Activated CD8-positive, alpha-beta memory T cell treated with anti-CD3 and anti-CD28 coated beads, Interleukin-2, amount 10 ng/mL, durations not matched to agents 7 days and 5 days (primary cell): ENCODE measurements at regions not wholly inside any gene's neighbourhood (a gene's known extent, or its start where the extent isn't known, plus 50 kb on each side); places are given as distances from the start of the nearest gene placed in this dataset.

Experiments used
- ATAC-seq: fragments of 150-1000 bp; cut with Tn5 transposase; one replicate; pipeline ENCODE4 v1.10.0; 2021; ENCODE audit warnings: moderate library complexity
- CTCF ChIA-PET: fragments of 350-600 bp; sonication (Branson Sonifier 250); formaldehyde crosslinking; loops from one replicate; lab custom pipeline; 2021; ENCODE audit warnings: antibody characterized with exemption; lab: Charles Lee
- DNase-seq: peaks from one replicate; pipeline ENCODE4 v3.0.0-alpha.2; 2020
- H3K27ac Mint-ChIP-seq: one replicate; pipeline ENCODE4 v1.8.0; 2021; ENCODE audit warnings: mild to moderate bottlenecking, mixed read lengths
- H3K27me3 Mint-ChIP-seq: one replicate; pipeline ENCODE4 v1.8.0; 2021; ENCODE audit warnings: mixed read lengths
- H3K36me3 Mint-ChIP-seq: one replicate; pipeline ENCODE4 v1.8.0; 2021; ENCODE audit warnings: mild to moderate bottlenecking, mixed read lengths
- H3K4me1 Mint-ChIP-seq: one replicate; pipeline ENCODE4 v1.8.0; 2021; ENCODE audit warnings: mixed read lengths
- H3K4me3 Mint-ChIP-seq: one replicate; pipeline ENCODE4 v1.8.0; 2021; ENCODE audit warnings: mild to moderate bottlenecking, moderate library complexity, mixed read lengths
- H3K9me3 Mint-ChIP-seq: one replicate; pipeline ENCODE4 v1.8.0; 2022; ENCODE audit warnings: low read depth, mixed read lengths

DNA sequence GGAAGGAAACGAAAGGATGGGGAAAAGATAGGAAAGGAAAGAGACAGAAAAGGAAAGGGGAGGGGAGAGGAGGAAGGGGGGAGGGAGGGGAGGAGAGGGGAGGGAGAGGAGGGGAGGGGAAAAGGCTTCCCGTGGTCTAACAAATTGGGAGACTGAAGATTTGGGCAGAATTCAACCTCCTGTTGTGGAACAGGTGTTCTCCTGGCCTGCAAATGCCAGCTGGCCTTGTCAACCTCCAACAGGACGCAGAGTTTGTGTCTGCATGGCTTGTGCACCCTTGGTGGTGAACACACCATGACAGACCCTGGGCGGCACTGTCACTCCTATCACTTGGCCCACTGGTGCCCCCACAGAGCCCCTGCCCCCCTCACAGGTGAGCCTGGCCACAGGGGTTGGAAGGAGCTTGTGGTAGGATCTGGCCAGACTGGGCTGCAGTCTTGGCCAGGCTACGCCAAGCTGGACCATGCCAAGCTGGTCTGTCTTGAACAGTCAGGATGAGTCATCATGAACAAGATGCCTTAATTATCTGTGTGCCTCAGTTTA, 321.6 kb downstream of the BCL11B start:
- Mint-ChIP-seq H3K36me3 (no peaks in the 10 kb centered on the region), H3K4me1 (peaks cover 19% of the 10 kb centered on the region), H3K27me3 (no peaks in the 10 kb centered on the region), H3K9me3 (no peaks in the 10 kb centered on the region), H3K27ac (no peak overlapping the region), H3K4me3 (no peak overlapping the region)
- CTCF ChIA-PET = no interaction called here
- ATAC-seq = no peak
- DNase-seq = no peak

DNA sequence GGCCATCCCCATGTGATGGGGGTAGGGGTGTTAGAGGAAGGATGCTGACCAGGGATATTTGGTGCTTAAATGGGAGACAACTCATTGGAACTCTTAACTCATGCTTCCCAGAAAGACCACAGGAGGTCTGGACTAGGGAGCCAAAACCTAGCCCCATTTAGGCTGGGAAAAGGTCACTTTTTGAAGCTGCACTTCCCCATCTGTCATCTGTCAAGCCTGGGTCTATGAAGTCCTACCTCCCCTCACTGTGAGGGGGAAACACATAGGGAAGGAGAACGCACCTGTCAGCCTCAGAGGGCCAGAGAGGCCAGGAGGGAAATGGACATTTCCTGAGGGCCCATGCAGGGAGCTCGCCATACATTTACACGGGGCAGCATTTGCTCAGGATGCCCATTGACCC, 321.0 kb downstream of the BCL11B start:
- no peak for ATAC-seq

DNA sequence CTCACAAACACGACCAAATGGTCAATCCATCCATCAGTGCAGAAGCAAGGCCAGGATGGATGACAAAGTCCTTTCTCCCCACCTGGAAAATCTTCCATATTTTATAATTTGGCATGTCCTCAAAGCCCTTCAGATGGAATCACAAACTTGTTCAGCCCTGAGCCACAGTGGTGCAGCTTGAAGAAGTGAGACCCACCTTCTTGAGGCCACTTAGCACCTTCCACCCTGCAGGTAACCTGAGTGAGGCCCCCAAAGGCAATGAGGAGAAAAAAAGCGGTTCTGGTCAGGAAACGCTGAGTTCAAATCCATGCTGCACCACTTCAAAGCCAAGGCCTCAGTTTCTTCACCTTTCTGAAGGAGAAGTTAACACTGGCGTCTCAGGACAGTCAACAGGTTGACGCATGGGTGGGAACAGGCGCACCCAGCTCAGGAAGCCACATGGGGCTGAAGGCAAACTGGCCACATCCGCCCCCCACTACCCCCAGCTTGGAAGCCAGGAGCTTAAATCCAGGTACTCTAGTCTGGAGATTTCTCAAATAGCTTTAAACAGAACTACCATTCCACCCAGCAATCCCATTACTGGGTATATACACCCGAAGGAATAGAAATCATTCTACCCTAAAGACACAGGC, 320.4 kb downstream of the BCL11B start:
- Mint-ChIP-seq H3K9me3 (no peaks in the 10 kb centered on the region), H3K27me3 (no peaks in the 10 kb centered on the region), H3K4me3 (no peak overlapping the region), H3K27ac (no peak overlapping the region), H3K36me3 (no peaks in the 10 kb centered on the region), H3K4me1 (peaks cover 17% of the 10 kb centered on the region)
- DNase-seq (peak; percentile 25), ATAC-seq (no peak)
- CTCF ChIA-PET = no interaction called here

More for the DNA sequence above, 321.0 kb downstream of the BCL11B start:
- Mint-ChIP-seq H3K9me3 (no peaks in the 10 kb centered on the region), H3K36me3 (no peaks in the 10 kb centered on the region), H3K4me1 (peaks cover 17% of the 10 kb centered on the region), H3K27me3 (no peaks in the 10 kb centered on the region), H3K4me3 (no peak overlapping the region), H3K27ac (no peak overlapping the region)
- CTCF ChIA-PET = no interaction called here
- DNase-seq = peak; percentile 18

DNA sequence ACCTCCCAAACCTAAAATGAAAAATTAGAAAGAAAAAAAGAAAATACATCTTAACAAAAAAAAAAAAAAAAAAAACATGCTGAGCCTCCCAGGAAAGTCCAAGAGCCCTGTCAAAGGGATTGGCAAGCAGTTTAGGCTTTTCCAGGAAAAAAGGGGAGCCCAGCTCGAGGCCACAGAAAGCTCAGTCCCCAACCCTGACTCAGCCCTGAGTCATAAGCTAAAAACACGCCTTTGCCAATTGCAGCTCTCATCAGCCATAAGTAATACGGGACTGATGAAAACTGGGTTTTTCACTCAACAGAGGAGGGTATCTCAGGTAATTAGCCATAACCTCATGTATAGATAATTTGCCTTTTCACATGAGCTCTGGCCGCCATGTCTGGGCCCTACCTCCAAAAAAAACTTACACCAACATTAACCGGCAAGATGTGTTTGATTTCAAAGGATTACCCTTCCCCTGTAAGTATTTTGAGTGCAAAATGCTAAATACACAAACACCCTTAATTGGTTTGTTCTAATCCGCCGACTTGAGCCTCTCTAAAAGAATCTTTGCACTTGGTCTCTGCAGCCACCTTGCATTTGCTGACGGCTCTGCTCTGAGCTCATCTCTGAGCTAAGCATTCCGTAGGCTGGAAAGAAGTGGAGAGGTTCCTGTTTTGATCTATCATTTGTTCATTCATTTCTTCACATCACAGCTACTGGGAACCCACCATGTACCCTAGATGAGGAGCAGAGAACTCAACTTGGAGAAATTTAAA, 319.2 kb downstream of the BCL11B start:
- no peaks in the 10 kb centered on the region for H3K36me3 Mint-ChIP-seq
- no peak overlapping the region for H3K27ac Mint-ChIP-seq
- CTCF ChIA-PET = interaction anchor here (0.8 to 2.8 kb wide), 2 partner anchors 8 to 12 kb away, joined by 3 to 7 read pairs; no protein-coding TSS in a partner anchor
- ATAC-seq (no peak), DNase-seq (peak; percentile 40)
- H3K4me3 Mint-ChIP-seq = no peak overlapping the region
- no peaks in the 10 kb centered on the region for H3K9me3 Mint-ChIP-seq
- peaks cover 15% of the 10 kb centered on the region for H3K4me1 Mint-ChIP-seq
- no peaks in the 10 kb centered on the region for H3K27me3 Mint-ChIP-seq

DNA sequence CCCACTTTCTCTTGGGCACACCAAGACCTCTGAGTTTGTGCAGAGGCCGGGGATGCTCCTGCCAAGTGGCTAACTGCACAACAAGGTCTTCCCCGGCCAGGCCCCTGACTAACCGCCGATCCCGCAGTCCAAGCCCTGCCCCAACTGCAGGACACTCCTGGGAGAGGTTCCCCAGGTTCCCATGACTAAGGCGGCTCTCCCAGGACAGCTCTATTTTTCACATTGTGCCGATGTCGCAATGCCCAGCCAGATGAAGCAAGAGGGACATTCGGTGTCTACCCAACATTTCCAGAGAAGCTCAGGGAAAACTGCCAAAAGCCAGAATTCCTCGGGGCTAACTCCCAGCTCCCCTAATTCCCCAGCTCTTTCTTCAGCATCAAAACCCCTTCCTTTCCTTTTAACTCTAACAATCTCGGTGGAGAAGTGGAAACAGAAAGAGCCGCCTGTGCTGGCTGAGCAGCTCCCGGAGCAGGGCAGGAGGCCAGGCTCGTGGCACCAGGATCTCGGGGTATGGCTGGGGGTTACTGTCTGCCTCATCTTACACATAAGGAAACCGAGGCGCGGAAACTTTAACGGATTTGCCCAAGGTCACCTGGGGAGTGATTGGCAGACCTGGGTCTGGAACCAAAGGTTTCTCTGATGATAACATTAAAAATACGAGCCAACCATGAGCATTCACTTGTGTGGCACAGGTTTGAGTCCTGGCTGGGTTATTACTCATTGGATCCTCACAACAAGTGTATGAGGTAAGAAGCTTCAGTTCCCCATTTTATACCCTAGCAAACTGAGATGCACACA, 318.2 kb downstream of the BCL11B start:
- ATAC-seq (no peak), DNase-seq (peak; percentile 33)
- CTCF ChIA-PET = interaction anchor here (0.8 to 2.8 kb wide), 2 partner anchors 9 to 11 kb away, joined by 3 to 7 read pairs; no protein-coding TSS in a partner anchor
- no peak overlapping the region for H3K4me3 Mint-ChIP-seq
- no peaks in the 10 kb centered on the region for H3K27me3 Mint-ChIP-seq
- H3K4me1 Mint-ChIP-seq = peaks cover 13% of the 10 kb centered on the region
- no peak overlapping the region for H3K27ac Mint-ChIP-seq
- H3K36me3 Mint-ChIP-seq = no peaks in the 10 kb centered on the region
- H3K9me3 Mint-ChIP-seq = no peaks in the 10 kb centered on the region

DNA sequence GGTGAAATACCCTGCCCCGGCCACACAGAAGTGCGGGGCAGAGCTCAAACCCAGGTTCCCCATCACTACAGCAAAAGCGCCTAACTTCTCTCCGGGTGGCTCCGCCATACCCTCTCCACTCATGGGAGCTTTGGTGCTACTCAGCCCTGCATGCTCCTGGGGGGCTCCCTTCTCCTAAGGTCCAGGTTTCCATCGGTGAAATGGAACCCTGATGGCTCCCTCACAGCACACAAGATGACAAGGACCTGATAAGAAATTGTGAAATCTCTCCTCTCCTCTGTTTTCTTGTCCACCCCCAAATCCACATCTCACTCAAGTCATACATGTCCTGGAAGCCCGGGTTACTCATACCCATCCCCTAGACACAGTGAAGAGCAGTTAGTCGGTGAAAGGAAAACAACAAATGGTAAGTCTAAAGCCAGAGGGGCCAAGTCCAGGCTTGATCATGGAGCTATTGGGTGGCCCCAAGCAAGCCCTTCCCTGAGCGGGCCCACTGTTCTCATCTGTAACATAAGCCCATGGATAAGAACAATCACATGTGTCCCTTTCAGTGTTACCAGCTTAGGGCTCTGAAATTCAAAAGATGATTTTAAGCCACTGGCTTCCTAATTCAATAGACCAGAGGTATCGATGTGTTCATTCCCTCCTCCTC, 317.5 kb downstream of the BCL11B start:
- CTCF ChIA-PET = interaction anchor here (2.8 kb wide), 1 partner anchor 10 kb away, joined by 7 read pairs; no protein-coding TSS in a partner anchor
- H3K27me3 Mint-ChIP-seq = peaks cover 2% of the 10 kb centered on the region
- peak; percentile 30 for DNase-seq
- no peak overlapping the region for H3K4me3 Mint-ChIP-seq
- H3K27ac Mint-ChIP-seq = no peak overlapping the region
- no peaks in the 10 kb centered on the region for H3K36me3 Mint-ChIP-seq
- H3K9me3 Mint-ChIP-seq = no peaks in the 10 kb centered on the region
- no peak for ATAC-seq
- peaks cover 13% of the 10 kb centered on the region for H3K4me1 Mint-ChIP-seq

DNA sequence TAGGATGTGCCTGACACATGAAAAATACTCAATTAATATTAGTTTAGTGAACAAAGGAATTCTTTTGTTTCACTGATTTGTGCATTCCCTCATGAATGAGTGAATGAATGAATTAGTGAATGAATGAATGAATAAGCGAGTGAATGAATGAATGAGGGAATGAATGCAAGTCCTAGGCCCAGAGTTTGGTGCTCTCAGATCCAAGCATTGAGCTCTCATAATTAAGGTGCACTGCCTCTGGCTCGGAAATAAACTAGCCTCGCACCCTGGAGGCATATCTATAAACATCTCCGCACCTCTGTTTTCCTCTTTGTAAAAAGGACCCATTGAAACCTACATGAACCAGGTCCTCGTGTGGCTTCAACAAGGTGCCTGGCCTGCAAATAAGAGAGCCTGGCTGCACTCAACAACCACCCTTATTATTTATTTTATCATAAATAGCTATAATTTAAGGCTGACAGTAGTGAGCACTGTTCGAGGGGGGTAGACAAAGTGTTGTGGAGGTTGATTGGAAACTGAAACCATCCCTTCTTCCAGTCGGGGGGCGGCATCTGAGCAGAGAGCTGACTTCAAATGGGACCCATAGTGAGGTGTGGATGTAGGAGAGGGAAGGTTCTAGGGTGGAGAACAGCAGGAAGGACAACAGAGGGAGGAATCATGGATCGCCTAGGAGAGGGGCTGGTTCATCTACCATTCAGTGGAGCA, 316.8 kb downstream of the BCL11B start:
- no peak for DNase-seq
- CTCF ChIA-PET = interaction anchor here (2.8 kb wide), 1 partner anchor 9 kb away, joined by 7 read pairs; no protein-coding TSS in a partner anchor
- ATAC-seq = no peak
- no peak overlapping the region for H3K27ac Mint-ChIP-seq
- no peaks in the 10 kb centered on the region for H3K9me3 Mint-ChIP-seq
- H3K4me1 Mint-ChIP-seq = peaks cover 13% of the 10 kb centered on the region
- peaks cover 2% of the 10 kb centered on the region for H3K27me3 Mint-ChIP-seq
- H3K4me3 Mint-ChIP-seq = no peak overlapping the region
- H3K36me3 Mint-ChIP-seq = no peaks in the 10 kb centered on the region

DNA sequence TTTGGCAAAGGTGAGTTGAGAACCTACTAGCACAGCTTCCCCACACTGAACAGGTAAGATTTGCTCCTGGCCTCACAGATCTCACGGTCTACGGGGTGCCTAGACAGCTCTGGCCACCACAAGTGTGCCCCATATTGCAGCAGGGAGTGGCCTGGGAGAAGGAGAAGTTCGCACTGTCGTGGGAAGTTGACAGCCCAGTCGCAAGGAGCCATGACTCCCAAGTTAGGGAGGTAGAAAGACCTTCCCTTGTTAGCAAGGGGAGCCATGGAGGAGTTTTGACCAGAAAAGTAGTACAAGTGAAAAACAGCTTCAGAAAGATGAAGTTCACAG, 316.3 kb downstream of the BCL11B start:
- Mint-ChIP-seq H3K9me3 (no peaks in the 10 kb centered on the region), H3K27ac (no peak overlapping the region), H3K4me1 (peaks cover 13% of the 10 kb centered on the region), H3K4me3 (no peak overlapping the region), H3K27me3 (peaks cover 2% of the 10 kb centered on the region), H3K36me3 (no peaks in the 10 kb centered on the region)
- CTCF ChIA-PET = no interaction called here
- ATAC-seq (no peak), DNase-seq (no peak)

DNA sequence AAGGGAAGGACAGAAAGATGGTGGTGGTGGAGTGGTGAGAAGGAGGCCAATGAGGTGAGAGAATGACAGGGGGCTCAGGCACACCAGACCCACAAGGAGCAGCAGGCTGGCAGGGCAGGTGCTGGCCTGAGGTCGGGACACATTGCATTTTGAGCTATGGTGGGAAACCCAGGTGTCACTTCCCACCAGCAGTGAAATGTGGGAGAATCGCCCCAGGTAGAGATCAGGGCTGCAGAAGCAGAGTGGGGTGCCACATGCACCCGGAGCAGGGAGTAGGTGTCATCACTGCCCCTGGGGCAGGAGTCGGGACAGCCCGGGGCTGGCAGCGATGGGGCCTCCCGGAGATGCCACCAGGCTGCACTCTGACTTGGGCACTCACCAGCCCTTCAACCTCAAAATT, 315.8 kb downstream of the BCL11B start:
- peaks cover 13% of the 10 kb centered on the region for H3K4me1 Mint-ChIP-seq
- CTCF ChIA-PET = no interaction called here
- no peak overlapping the region for H3K4me3 Mint-ChIP-seq
- no peak overlapping the region for H3K27ac Mint-ChIP-seq
- H3K9me3 Mint-ChIP-seq = no peaks in the 10 kb centered on the region
- DNase-seq = no peak
- peaks cover 2% of the 10 kb centered on the region for H3K27me3 Mint-ChIP-seq
- ATAC-seq = no peak
- H3K36me3 Mint-ChIP-seq = no peaks in the 10 kb centered on the region

DNA sequence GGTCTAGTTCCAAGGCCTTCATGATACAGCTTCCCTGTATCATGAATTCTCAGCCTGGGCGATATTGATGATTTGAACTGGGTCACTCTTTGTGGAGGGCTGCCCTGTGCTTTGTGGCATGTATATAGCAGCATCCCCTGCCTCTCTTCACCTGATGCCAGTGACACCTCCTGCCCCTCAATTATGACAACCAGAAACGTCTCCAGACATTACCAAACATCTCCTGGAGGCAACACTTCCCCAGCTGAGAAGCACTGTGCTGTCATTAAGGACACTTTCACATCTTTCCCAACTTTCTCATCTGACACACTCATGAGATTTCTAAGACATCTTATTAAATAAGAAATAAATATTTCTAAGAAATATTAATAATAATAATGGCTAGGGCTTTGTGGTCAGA, 315.3 kb downstream of the BCL11B start:
- no peak for DNase-seq
- CTCF ChIA-PET = no interaction called here
- no peaks in the 10 kb centered on the region for H3K9me3 Mint-ChIP-seq
- peaks cover 2% of the 10 kb centered on the region for H3K27me3 Mint-ChIP-seq
- no peak overlapping the region for H3K27ac Mint-ChIP-seq
- H3K36me3 Mint-ChIP-seq = no peaks in the 10 kb centered on the region
- no peak overlapping the region for H3K4me3 Mint-ChIP-seq
- ATAC-seq = no peak
- peaks cover 13% of the 10 kb centered on the region for H3K4me1 Mint-ChIP-seq

DNA sequence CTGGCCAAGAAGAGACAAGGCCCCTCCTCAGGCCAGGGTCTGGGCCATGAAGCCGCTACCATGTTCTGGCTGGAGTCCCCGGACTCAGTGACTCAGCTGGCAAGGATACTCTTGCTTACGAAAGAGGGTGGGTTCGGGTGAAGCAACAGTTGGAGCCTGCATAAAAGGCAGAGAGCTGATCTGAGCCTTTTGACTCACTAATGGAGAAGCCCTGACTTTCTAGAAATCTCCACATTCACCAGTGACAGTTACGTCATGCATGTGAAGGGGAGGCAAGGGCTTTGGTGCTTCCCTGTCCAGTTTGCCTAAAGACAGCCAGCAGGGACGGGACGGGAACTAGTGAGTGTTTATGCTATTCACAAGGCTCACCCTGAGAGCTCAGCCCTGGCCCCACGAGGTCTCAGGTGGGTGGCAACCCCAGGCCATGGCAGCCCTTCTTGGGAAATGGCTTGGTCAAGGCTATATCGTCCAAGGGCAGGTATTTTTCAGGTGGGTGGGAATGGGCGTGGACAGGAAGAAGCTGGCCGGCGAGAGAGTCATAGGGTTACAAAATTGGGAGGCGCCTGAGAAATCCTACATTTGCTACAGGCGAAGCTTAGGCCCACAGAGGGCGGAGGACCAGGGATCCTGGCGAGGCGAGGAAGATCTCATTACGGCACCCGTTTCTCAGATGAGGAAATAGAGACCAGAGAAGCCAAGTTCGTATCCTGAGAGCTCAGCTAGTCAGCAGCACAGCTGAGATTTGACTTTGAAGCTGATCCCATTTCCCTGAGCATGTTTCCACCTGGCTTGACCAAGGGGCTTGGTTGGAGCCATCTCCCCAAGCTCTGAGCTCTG, 314.6 kb downstream of the BCL11B start:
- peaks cover 2% of the 10 kb centered on the region for H3K27me3 Mint-ChIP-seq
- no peak for ATAC-seq
- no peaks in the 10 kb centered on the region for H3K36me3 Mint-ChIP-seq
- H3K27ac Mint-ChIP-seq = no peak overlapping the region
- no peaks in the 10 kb centered on the region for H3K9me3 Mint-ChIP-seq
- peaks cover 8% of the 10 kb centered on the region for H3K4me1 Mint-ChIP-seq
- H3K4me3 Mint-ChIP-seq = no peak overlapping the region
- peak; percentile 34 for DNase-seq
- CTCF ChIA-PET = no interaction called here

DNA sequence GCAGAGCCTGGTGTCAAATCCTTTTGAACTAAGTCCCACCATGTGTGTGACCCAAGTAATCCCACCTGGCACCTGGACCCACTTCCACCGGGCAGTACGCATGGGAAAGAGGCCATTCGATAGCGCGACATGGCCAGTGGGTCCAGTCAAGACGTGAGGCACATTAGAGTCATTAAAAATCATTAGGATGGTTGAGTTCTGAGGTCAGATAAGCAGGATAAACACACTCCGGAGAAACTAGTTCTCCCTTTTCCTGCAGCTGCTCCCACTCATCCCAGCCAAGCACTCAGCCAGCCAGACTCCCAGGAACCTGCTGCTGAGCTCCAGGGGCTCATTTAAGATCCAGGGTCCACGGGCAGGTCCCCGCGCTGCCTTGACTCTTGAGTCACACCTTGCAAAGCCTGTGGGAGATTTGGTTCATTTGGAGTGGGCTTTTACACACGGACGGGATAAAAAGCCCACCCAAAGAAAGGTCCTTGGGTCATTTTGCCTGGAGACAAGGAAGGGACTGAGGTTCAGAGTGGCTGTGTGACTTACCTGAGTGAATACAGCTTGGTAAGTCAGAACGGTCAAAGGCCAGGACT, 313.9 kb downstream of the BCL11B start:
- DNase-seq = peak; percentile 26
- Mint-ChIP-seq H3K27me3 (peaks cover 2% of the 10 kb centered on the region), H3K4me1 (peaks cover 7% of the 10 kb centered on the region), H3K36me3 (no peaks in the 10 kb centered on the region), H3K27ac (no peak overlapping the region), H3K9me3 (no peaks in the 10 kb centered on the region), H3K4me3 (no peak overlapping the region)
- ATAC-seq = no peak
- CTCF ChIA-PET = no interaction called here
